Calu3 (cell line): ENCODE measurements at regions not wholly inside any gene's neighbourhood (a gene's known extent, or its start where the extent isn't known, plus 50 kb on each side); places are given as distances from the start of the nearest gene placed in this dataset.

Experiments used
- BruUV-seq: library from RNA; stranded (reverse); fragments of 400-500 nt; replicated peaks from 2 replicates; lab custom pipeline; 2021; lab: Mats Ljungman, UMichigan
- CTCF ChIA-PET: fragments of 300-600 bp; sonication (Branson Sonifier 250); formaldehyde crosslinking; loops from one replicate; lab custom pipeline; 2022; ENCODE audit warnings: antibody characterized with exemption; lab: Charles Lee
- DNase-seq: peaks from one replicate; pipeline ENCODE4 v3.0.0; 2022
- H3K27ac Mint-ChIP-seq: one replicate; pipeline ENCODE4 v1.8.0; 2022; ENCODE audit warnings: mixed read lengths; ENCODE audit not compliant: unreplicated experiment
- H3K27me3 Mint-ChIP-seq: one replicate; pipeline ENCODE4 v1.8.0; 2022; ENCODE audit warnings: mixed read lengths; ENCODE audit not compliant: unreplicated experiment
- H3K36me3 Mint-ChIP-seq: one replicate; pipeline ENCODE4 v1.8.0; 2022; ENCODE audit warnings: mild to moderate bottlenecking, moderate library complexity, mixed read lengths; ENCODE audit not compliant: insufficient read depth, unreplicated experiment
- H3K4me1 Mint-ChIP-seq: one replicate; pipeline ENCODE4 v1.8.0; 2022; ENCODE audit warnings: mild to moderate bottlenecking, low read depth, mixed read lengths; ENCODE audit not compliant: unreplicated experiment
- H3K4me3 Mint-ChIP-seq: one replicate; pipeline ENCODE4 v1.8.0; 2022; ENCODE audit warnings: mild to moderate bottlenecking, low read depth, moderate library complexity, mixed read lengths; ENCODE audit not compliant: unreplicated experiment
- H3K9me3 Mint-ChIP-seq: one replicate; pipeline ENCODE4 v1.8.0; 2022; ENCODE audit warnings: low read depth, mixed read lengths; ENCODE audit not compliant: unreplicated experiment
- CTCF ChIP-seq: fragments of 200-600 bp; IDR thresholded peaks from one replicate; pipeline ENCODE4 v1.8.0; 2022; ENCODE audit warnings: antibody characterized with exemption; ENCODE audit not compliant: unreplicated experiment
- intact Hi-C: fragments of 100-400 bp; cut with micrococcal nuclease; formaldehyde crosslinking; loops from one replicate; pipeline ENCODE4 v1.10.0; 2022; ENCODE audit not compliant: unreplicated experiment

GRCh38 chr3:56942523-56942922 is 117.9 kb upstream of the SPATA12 start:
- TF ChIP-seq CTCF: no peak
- peaks cover 2% of the 10 kb centered on the region for H3K9me3 Mint-ChIP-seq
- H3K36me3 Mint-ChIP-seq: no peaks in the 10 kb centered on the region
- H3K27ac Mint-ChIP-seq: no peak overlapping the region
- CTCF ChIA-PET: no interaction called here
- H3K27me3 Mint-ChIP-seq: no peaks in the 10 kb centered on the region
- no peak for DNase-seq
- H3K4me3 Mint-ChIP-seq: no peak overlapping the region
- BruUV-seq: no TSS peak
- intact Hi-C loops: no loop called here
- H3K4me1 Mint-ChIP-seq: peaks cover 8% of the 10 kb centered on the region

GRCh38 chr3:56940976-56941375 is 119.5 kb upstream of the SPATA12 start:
- CTCF ChIA-PET: no interaction called here
- Mint-ChIP-seq H3K4me3 (no peak overlapping the region), H3K9me3 (no peaks in the 10 kb centered on the region), H3K27ac (no peak overlapping the region), H3K36me3 (no peaks in the 10 kb centered on the region), H3K4me1 (peaks cover 8% of the 10 kb centered on the region), H3K27me3 (no peaks in the 10 kb centered on the region)
- no peak for DNase-seq
- no peak for TF ChIP-seq CTCF
- BruUV-seq: no TSS peak
- intact Hi-C loops: no loop called here

- H3K36me3 Mint-ChIP-seq: no peaks in the 10 kb centered on the region
- intact Hi-C loops: no loop called here
- CTCF ChIA-PET: no interaction called here
- H3K4me3 Mint-ChIP-seq: no peak overlapping the region
- no peak for DNase-seq
- no TSS peak for BruUV-seq
- H3K9me3 Mint-ChIP-seq: no peaks in the 10 kb centered on the region
- H3K27ac Mint-ChIP-seq: no peak overlapping the region
- no peak for TF ChIP-seq CTCF
- H3K4me1 Mint-ChIP-seq: peaks cover 8% of the 10 kb centered on the region
- H3K27me3 Mint-ChIP-seq: no peaks in the 10 kb centered on the region
Measured at GRCh38 chr3:56940321-56940720, 120.1 kb upstream of the SPATA12 start.

GRCh38 chr3:56939834-56940233 is 120.6 kb upstream of the SPATA12 start:
- no peak overlapping the region for H3K4me3 Mint-ChIP-seq
- no peaks in the 10 kb centered on the region for H3K27me3 Mint-ChIP-seq
- H3K4me1 Mint-ChIP-seq: peaks cover 8% of the 10 kb centered on the region
- H3K9me3 Mint-ChIP-seq: no peaks in the 10 kb centered on the region
- no peaks in the 10 kb centered on the region for H3K36me3 Mint-ChIP-seq
- CTCF ChIA-PET: no interaction called here
- peak overlapping the region; percentile 58 for H3K27ac Mint-ChIP-seq
- no peak for DNase-seq
- intact Hi-C loops: no loop called here
- BruUV-seq: no TSS peak
- no peak for TF ChIP-seq CTCF
